ENCODE measurements at regions not wholly inside any gene's neighbourhood (a gene's known extent, or its start where the extent isn't known, plus 50 kb on each side); places are given as distances from the start of the nearest gene placed in this dataset.
A peak's percentile ranks its signal among the peaks of the same experiment; 100 is the strongest.
"Not testable (repeated sequence)": the region's sequence is repeated elsewhere in the genome, so short reads cannot be mapped to it uniquely, and the experiment has no call there.

GRCh38 chr6:51203504-51203903 is 384.8 kb downstream of the TFAP2B start:
- no peaks in the 10 kb centered on the region for H3K9me3 Mint-ChIP-seq
- TF ChIP-seq CTCF (conservative IDR thresholded peaks at IDR 0.05) = no peak
- no peaks in the 10 kb centered on the region for H3K4me1 Mint-ChIP-seq (ENCODE audit: unreplicated experiment)
- H3K27me3 Mint-ChIP-seq = no peaks in the 10 kb centered on the region
- no peak overlapping the region for H3K4me3 Mint-ChIP-seq
- H3K36me3 Mint-ChIP-seq = no peaks in the 10 kb centered on the region
- H3K27ac Mint-ChIP-seq = no peak overlapping the region
- DNase-seq (ENCODE audit: extremely low spot score, unreplicated experiment) = no peak

- H3K27ac Mint-ChIP-seq; H3K9me3 Mint-ChIP-seq; H3K27me3 Mint-ChIP-seq; H3K4me3 Mint-ChIP-seq; H3K4me1 Mint-ChIP-seq (ENCODE audit: unreplicated experiment); H3K36me3 Mint-ChIP-seq; DNase-seq (ENCODE audit: extremely low spot score, unreplicated experiment): not testable (repeated sequence)
Measured at GRCh38 chr6:51206686-51207085, 388.0 kb downstream of the TFAP2B start.

GRCh38 chr6:51209651-51210050 is 391.0 kb downstream of the TFAP2B start:
- TF ChIP-seq CTCF (conservative IDR thresholded peaks at IDR 0.05) = no peak
- Mint-ChIP-seq H3K27ac (no peak overlapping the region), H3K9me3 (no peaks in the 10 kb centered on the region), H3K4me1 (ENCODE audit: unreplicated experiment) (peaks cover 11% of the 10 kb centered on the region), H3K4me3 (no peak overlapping the region), H3K27me3 (peaks cover 18% of the 10 kb centered on the region), H3K36me3 (no peaks in the 10 kb centered on the region)
- no peak for DNase-seq (ENCODE audit: extremely low spot score, unreplicated experiment)

- H3K36me3 Mint-ChIP-seq = no peaks in the 10 kb centered on the region
- peak overlapping the region; percentile 75 for H3K4me3 Mint-ChIP-seq
- peaks cover 11% of the 10 kb centered on the region for H3K4me1 Mint-ChIP-seq (ENCODE audit: unreplicated experiment)
- H3K9me3 Mint-ChIP-seq = no peaks in the 10 kb centered on the region
- no peak overlapping the region for H3K27ac Mint-ChIP-seq
- H3K27me3 Mint-ChIP-seq = peaks cover 25% of the 10 kb centered on the region
- no peak for TF ChIP-seq CTCF (conservative IDR thresholded peaks at IDR 0.05)
- DNase-seq (ENCODE audit: extremely low spot score, unreplicated experiment) = no peak
Measured at GRCh38 chr6:51213811-51214210, 395.1 kb downstream of the TFAP2B start.

- H3K27me3 Mint-ChIP-seq = peaks cover 25% of the 10 kb centered on the region
- peaks cover 11% of the 10 kb centered on the region for H3K4me1 Mint-ChIP-seq (ENCODE audit: unreplicated experiment)
- no peaks in the 10 kb centered on the region for H3K36me3 Mint-ChIP-seq
- no peak overlapping the region for H3K27ac Mint-ChIP-seq
- peak overlapping the region; percentile 75 for H3K4me3 Mint-ChIP-seq
- TF ChIP-seq CTCF (conservative IDR thresholded peaks at IDR 0.05) = no peak
- no peak for DNase-seq (ENCODE audit: extremely low spot score, unreplicated experiment)
- no peaks in the 10 kb centered on the region for H3K9me3 Mint-ChIP-seq
Measured at GRCh38 chr6:51214442-51214841, 395.8 kb downstream of the TFAP2B start.

GRCh38 chr6:51218181-51218580 is 399.5 kb downstream of the TFAP2B start:
- H3K4me1 Mint-ChIP-seq (ENCODE audit: unreplicated experiment) = peaks cover 11% of the 10 kb centered on the region
- H3K4me3 Mint-ChIP-seq = no peak overlapping the region
- peaks cover 22% of the 10 kb centered on the region for H3K27me3 Mint-ChIP-seq
- H3K9me3 Mint-ChIP-seq = no peaks in the 10 kb centered on the region
- no peak for TF ChIP-seq CTCF (conservative IDR thresholded peaks at IDR 0.05)
- no peak overlapping the region for H3K27ac Mint-ChIP-seq
- H3K36me3 Mint-ChIP-seq = no peaks in the 10 kb centered on the region
- DNase-seq (ENCODE audit: extremely low spot score, unreplicated experiment) = no peak

- H3K9me3 Mint-ChIP-seq, H3K4me3 Mint-ChIP-seq: not testable (repeated sequence)
Measured at GRCh38 chr6:51224580-51225240, 406.0 kb downstream of the TFAP2B start.

More at GRCh38 chr6:51224580-51225240, 406.0 kb downstream of the TFAP2B start:
- H3K36me3 Mint-ChIP-seq; H3K27ac Mint-ChIP-seq; DNase-seq (ENCODE audit: extremely low spot score, unreplicated experiment); H3K27me3 Mint-ChIP-seq; H3K4me1 Mint-ChIP-seq (ENCODE audit: unreplicated experiment): not testable (repeated sequence)
